Keratinocyte (primary cell): ENCODE measurements at regions not wholly inside any gene's neighbourhood (a gene's known extent, or its start where the extent isn't known, plus 50 kb on each side); places are given as distances from the start of the nearest gene placed in this dataset.

ENCODE experiments used
- DNase-seq: peaks from one replicate; pipeline ENCODE4 v3.0.0-alpha.2; 2011; ENCODE audit warnings: low read depth, missing footprints, low spot score
- FAIRE-seq: peaks from 2 replicates; lab custom pipeline; 2011; peaks lifted over from hg19 to GRCh38; lab: Jason Lieb, UNC
- H2AFZ ChIP-seq: 2 replicates; pipeline ENCODE4 v1.6.0; 2012; ENCODE audit warnings: low read length, control low read depth, inconsistent platforms; ENCODE audit not compliant: control insufficient read depth
- H3K27ac ChIP-seq: 2 replicates; pipeline ENCODE4 v1.5.1; 2011; ENCODE audit warnings: low read length; ENCODE audit not compliant: control insufficient read depth, insufficient read depth
- H3K27me3 ChIP-seq: 3 replicates; pipeline ENCODE4 v1.6.0; 2011; ENCODE audit warnings: low read length; ENCODE audit not compliant: control insufficient read depth, insufficient read depth; ENCODE audit errors: extremely low read depth
- H3K36me3 ChIP-seq, 2 experiments: 2 replicates in 1 of 2; 3 replicates in 1 of 2; pipeline ENCODE4 v1.5.1; 2011; ENCODE audit warnings: low read length in 2 of 2, mild to moderate bottlenecking in 1 of 2; ENCODE audit not compliant: control insufficient read depth in 2 of 2, insufficient read depth in 2 of 2; ENCODE audit errors: extremely low read depth in 1 of 2
- H3K4me1 ChIP-seq: 3 replicates; pipeline ENCODE4 v1.5.1; 2011; ENCODE audit warnings: low read length; ENCODE audit not compliant: control insufficient read depth, insufficient read depth; ENCODE audit errors: extremely low read depth
- H3K4me2 ChIP-seq: 3 replicates; pipeline ENCODE4 v1.6.0; 2011; ENCODE audit warnings: low read depth, low read length; ENCODE audit not compliant: control insufficient read depth, insufficient read depth; ENCODE audit errors: extremely low read depth
- H3K4me3 ChIP-seq, 3 experiments: fragments of 200-600 bp in 1 of 3; sonication (generic) in 1 of 3; 2 replicates in 2 of 3; 3 replicates in 1 of 3; pipeline ENCODE4 v1.5.1; 2011 to 2016; ENCODE audit warnings: low read length in 3 of 3, mild to moderate bottlenecking in 3 of 3, control low read depth in 2 of 3, inconsistent platforms in 1 of 3, low read depth in 1 of 3, mixed read lengths in 1 of 3, mixed run types in 1 of 3, moderate library complexity in 1 of 3; ENCODE audit not compliant: control insufficient read depth in 2 of 3, insufficient read depth in 2 of 3; ENCODE audit errors: extremely low read depth in 1 of 3
- H3K79me2 ChIP-seq: 2 replicates; pipeline ENCODE4 v1.6.0; 2012; ENCODE audit warnings: low read length; ENCODE audit not compliant: control insufficient read depth, insufficient read depth
- H3K9ac ChIP-seq: 3 replicates; pipeline ENCODE4 v1.6.0; 2011; ENCODE audit warnings: low read length; ENCODE audit not compliant: control insufficient read depth, insufficient read depth; ENCODE audit errors: extremely low read depth
- H3K9me1 ChIP-seq: 3 replicates; pipeline ENCODE4 v1.6.0; 2011; ENCODE audit warnings: low read length; ENCODE audit not compliant: control insufficient read depth, insufficient read depth; ENCODE audit errors: extremely low read depth
- H3K9me3 ChIP-seq: 2 replicates; pipeline ENCODE4 v1.5.1; 2012; ENCODE audit warnings: low read depth, low read length; ENCODE audit not compliant: control insufficient read depth
- H4K20me1 ChIP-seq: 3 replicates; pipeline ENCODE4 v1.6.0; 2011; ENCODE audit warnings: low read length; ENCODE audit not compliant: control insufficient read depth, insufficient read depth; ENCODE audit errors: extremely low read depth
- EZH2 ChIP-seq: IDR thresholded peaks from one replicate; pipeline ENCODE4 v1.6.1; 2012; ENCODE audit warnings: inconsistent platforms, mild to moderate bottlenecking, low read length, moderate library complexity
- dilution Hi-C: fragments of 300-500 bp; cut with MboI; formaldehyde crosslinking; loops from one replicate; pipeline ENCODE4 v1.7.0; 2020; ENCODE audit warnings: low sequenced_read_pairs; ENCODE audit not compliant: extremely low pct_ligation_motif_present
- TF ChIP-seq, protein P1 (sequence below), 3 experiments: IDR thresholded peaks in 1 of 3; conservative IDR thresholded peaks in 1 of 3; optimal IDR thresholded peaks in 1 of 3; 2 replicates in 2 of 3; 3 replicates in 1 of 3; pipeline versions ENCODE3 to v1.5.1; 2011; ENCODE audit warnings: low read length in 3 of 3, mild to moderate bottlenecking in 3 of 3, moderate library complexity in 2 of 3, control low read depth in 1 of 3, inconsistent platforms in 1 of 3; ENCODE audit not compliant: insufficient read depth in 2 of 3; ENCODE audit errors: extremely low read depth in 1 of 3

DNA sequence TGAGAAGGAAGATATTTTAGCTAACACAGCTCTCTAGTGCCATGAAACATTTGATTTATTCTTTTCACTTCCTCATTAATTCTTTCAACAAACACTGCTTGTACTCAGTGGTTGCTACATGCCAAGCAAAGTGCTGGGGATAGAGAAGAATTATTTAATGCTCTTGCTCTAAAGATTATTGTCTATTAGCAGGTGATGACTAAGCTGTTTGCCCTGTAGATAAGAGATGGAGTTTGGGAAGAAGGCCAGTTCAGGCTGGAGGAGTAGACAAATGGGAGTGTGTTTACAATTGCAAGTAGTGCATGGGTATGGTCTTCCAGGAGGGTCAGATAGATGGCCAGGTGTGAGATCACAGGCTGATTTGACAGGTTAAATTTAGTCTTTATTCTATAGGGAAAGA, 99.8 kb upstream of the SEL1L start:
- no peaks in the 10 kb centered on the region for H4K20me1 ChIP-seq
- no peaks in the 10 kb centered on the region for H3K9me3 ChIP-seq
- dilution Hi-C loops = no loop called here
- H3K27ac ChIP-seq = no peak overlapping the region
- H3K4me1 ChIP-seq = no peaks in the 10 kb centered on the region
- H3K9ac ChIP-seq = no peak overlapping the region
- H3K36me3 ChIP-seq = no peaks in the 10 kb centered on the region
- DNase-seq (no peak), FAIRE-seq (no peak)
- TF ChIP-seq, protein P1, sequence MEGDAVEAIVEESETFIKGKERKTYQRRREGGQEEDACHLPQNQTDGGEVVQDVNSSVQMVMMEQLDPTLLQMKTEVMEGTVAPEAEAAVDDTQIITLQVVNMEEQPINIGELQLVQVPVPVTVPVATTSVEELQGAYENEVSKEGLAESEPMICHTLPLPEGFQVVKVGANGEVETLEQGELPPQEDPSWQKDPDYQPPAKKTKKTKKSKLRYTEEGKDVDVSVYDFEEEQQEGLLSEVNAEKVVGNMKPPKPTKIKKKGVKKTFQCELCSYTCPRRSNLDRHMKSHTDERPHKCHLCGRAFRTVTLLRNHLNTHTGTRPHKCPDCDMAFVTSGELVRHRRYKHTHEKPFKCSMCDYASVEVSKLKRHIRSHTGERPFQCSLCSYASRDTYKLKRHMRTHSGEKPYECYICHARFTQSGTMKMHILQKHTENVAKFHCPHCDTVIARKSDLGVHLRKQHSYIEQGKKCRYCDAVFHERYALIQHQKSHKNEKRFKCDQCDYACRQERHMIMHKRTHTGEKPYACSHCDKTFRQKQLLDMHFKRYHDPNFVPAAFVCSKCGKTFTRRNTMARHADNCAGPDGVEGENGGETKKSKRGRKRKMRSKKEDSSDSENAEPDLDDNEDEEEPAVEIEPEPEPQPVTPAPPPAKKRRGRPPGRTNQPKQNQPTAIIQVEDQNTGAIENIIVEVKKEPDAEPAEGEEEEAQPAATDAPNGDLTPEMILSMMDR (optimal IDR thresholded peaks at IDR 0.05 in 1 of 3, IDR thresholded peaks at IDR 0.05 in 1 of 3, conservative IDR thresholded peaks at IDR 0.05 in 1 of 3; ENCODE audit: extremely low read depth in 1 of 3, insufficient read depth in 2 of 3, low read length in 3 of 3) = no peak
- TF ChIP-seq EZH2 = no peak
- no peak overlapping the region for H3K4me3 ChIP-seq
- no peaks in the 10 kb centered on the region for H3K9me1 ChIP-seq
- H2AFZ ChIP-seq = no peak overlapping the region
- no peaks in the 10 kb centered on the region for H3K79me2 ChIP-seq
- H3K4me2 ChIP-seq = no peak overlapping the region
- no peaks in the 10 kb centered on the region for H3K27me3 ChIP-seq

DNA sequence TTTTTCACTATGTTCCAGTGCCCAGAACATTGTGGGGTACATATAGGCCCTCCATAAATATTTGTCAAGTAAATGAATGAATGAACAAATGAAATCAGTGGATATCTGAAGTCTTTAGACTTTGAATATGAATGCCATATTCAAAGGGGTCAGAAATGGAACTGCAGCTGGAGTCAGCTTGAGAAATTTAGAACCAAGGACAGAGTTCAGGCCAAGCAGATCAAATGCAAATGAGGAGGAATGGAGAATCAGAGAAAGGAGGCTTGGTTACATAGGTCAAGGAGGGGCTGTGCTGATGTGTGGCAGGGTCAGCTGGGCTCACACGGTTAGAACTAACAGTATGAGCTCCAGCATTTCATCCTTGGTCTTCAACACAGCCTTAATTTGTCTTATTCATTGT, 104.0 kb upstream of the SEL1L start:
- H3K27ac ChIP-seq = no peak overlapping the region
- no peaks in the 10 kb centered on the region for H3K27me3 ChIP-seq
- H3K79me2 ChIP-seq = no peaks in the 10 kb centered on the region
- FAIRE-seq (no peak), DNase-seq (no peak)
- no peak overlapping the region for H2AFZ ChIP-seq
- TF ChIP-seq, protein P1 (optimal IDR thresholded peaks at IDR 0.05 in 1 of 3, IDR thresholded peaks at IDR 0.05 in 1 of 3, conservative IDR thresholded peaks at IDR 0.05 in 1 of 3; ENCODE audit: extremely low read depth in 1 of 3, insufficient read depth in 2 of 3, low read length in 3 of 3) = no peak
- no peak for TF ChIP-seq EZH2
- no peak overlapping the region for H3K4me3 ChIP-seq
- H3K4me1 ChIP-seq = no peaks in the 10 kb centered on the region
- dilution Hi-C loops = no loop called here
- no peak overlapping the region for H3K9ac ChIP-seq
- H3K9me3 ChIP-seq = no peaks in the 10 kb centered on the region
- H3K36me3 ChIP-seq = no peaks in the 10 kb centered on the region
- H3K4me2 ChIP-seq = no peak overlapping the region
- H3K9me1 ChIP-seq = no peaks in the 10 kb centered on the region
- no peaks in the 10 kb centered on the region for H4K20me1 ChIP-seq
